ENCODE measurements at regions not wholly inside any gene's neighbourhood (a gene's known extent, or its start where the extent isn't known, plus 50 kb on each side); places are given as distances from the start of the nearest gene placed in this dataset.
"Not testable (repeated sequence)": the region's sequence is repeated elsewhere in the genome, so short reads cannot be mapped to it uniquely, and the experiment has no call there.

DNA sequence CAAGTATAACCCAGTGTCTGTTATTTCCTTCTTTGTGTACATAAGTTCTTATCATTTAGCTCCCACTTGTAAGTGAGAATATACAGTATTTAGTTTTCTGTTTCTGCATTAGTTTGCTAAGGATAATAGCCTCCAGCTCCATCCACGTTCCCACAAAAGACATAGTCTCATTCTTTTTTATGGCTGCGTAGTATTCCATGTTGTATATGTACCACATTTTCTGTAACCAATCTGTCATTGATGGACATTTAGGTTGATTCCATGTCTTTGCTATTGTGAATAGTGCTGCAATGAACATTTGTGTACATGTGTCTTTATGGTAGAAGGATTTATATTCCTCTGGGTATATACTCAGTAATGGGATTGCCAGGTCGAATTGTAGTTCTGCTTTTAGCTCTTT, 95.6 kb downstream of the NXNL2 start:
- CTCF ChIA-PET (ENCODE audit: partially characterized antibody) = interaction anchor here (0.6 kb wide), 1 partner anchor 1342 kb away, joined by 3 read pairs; no protein-coding TSS in a partner anchor
- not testable (repeated sequence) for H3K4me2 ChIP-seq (ENCODE audit: insufficient read depth in 1 of 2, low read depth in 2 of 2, low read length in 2 of 2); H3K56ac ChIP-seq (replicated peaks; ENCODE audit: insufficient read length, low read depth, low read length); H3K79me2 ChIP-seq (ENCODE audit: control insufficient read depth in 1 of 2, insufficient read depth in 2 of 2, low read length in 2 of 2); FAIRE-seq; H3K4ac ChIP-seq (replicated peaks; ENCODE audit: insufficient read length, low read depth, low read length); H2BK5ac ChIP-seq (ENCODE audit: low read depth, low read length); H2BK15ac ChIP-seq (ENCODE audit: low read length); H3K23ac ChIP-seq (ENCODE audit: insufficient read length); H3K14ac ChIP-seq (ENCODE audit: insufficient read length); H4K8ac ChIP-seq (ENCODE audit: extremely low read depth, insufficient read depth, low read length); H3K4me3 ChIP-seq (ENCODE audit: extremely low read depth in 1 of 4, insufficient read depth in 2 of 4, low read depth in 3 of 4, low read length in 4 of 4); H3K27ac ChIP-seq (ENCODE audit: low read depth, low read length); H2AK5ac ChIP-seq (ENCODE audit: low read depth, low read length); H3K23me2 ChIP-seq (ENCODE audit: low read depth, low read length); H4K5ac ChIP-seq (ENCODE audit: insufficient read length, low read depth, low read length); H3K9me3 ChIP-seq (ENCODE audit: insufficient read depth in 2 of 2, low read depth in 1 of 2, low read length in 1 of 2); H3K9ac ChIP-seq (replicated peaks in 1 of 4; ENCODE audit: extremely low read depth in 1 of 4, low read depth in 3 of 4, low read length in 3 of 4); H3K18ac ChIP-seq (ENCODE audit: extremely low read depth, low read length); H3K79me1 ChIP-seq (ENCODE audit: low read depth, low read length); H3K27me3 ChIP-seq (replicated peaks in 1 of 4; ENCODE audit: control insufficient read depth in 3 of 4, extremely low read depth in 1 of 4, insufficient read depth in 3 of 4, low read length in 3 of 4); H2BK120ac ChIP-seq (replicated peaks; ENCODE audit: low read depth, low read length); H4K20me1 ChIP-seq (replicated peaks in 1 of 2; ENCODE audit: control insufficient read depth in 1 of 2, insufficient read depth in 2 of 2, low read length in 2 of 2); H2BK20ac ChIP-seq (ENCODE audit: low read length); H3K36me3 ChIP-seq (ENCODE audit: control insufficient read depth in 2 of 4, insufficient read depth in 4 of 4, low read length in 3 of 4); DNase-seq (ENCODE audit: low read depth in 1 of 2, low spot score in 2 of 2); H3K4me1 ChIP-seq (replicated peaks in 1 of 4; ENCODE audit: control insufficient read depth in 3 of 4, insufficient read depth in 4 of 4, low read length in 3 of 4); H2BK12ac ChIP-seq (ENCODE audit: low read depth, low read length); H4K91ac ChIP-seq (replicated peaks; ENCODE audit: insufficient read length, low read length); H2AFZ ChIP-seq (ENCODE audit: low read length)
- 0 out of 2 replicates have a peak, but pooled peaks have one; percentile 13 for TF ChIP-seq KDM1A (IDR thresholded peaks at IDR 0.05; ENCODE audit: borderline replicate concordance, low read length)
- POLR2A ChIA-PET (ENCODE audit: partially characterized antibody) = interaction anchor here (0.6 kb wide), 1 partner anchor 66 kb away, joined by 3 read pairs; no protein-coding TSS in a partner anchor
- 93% methylated on average over 3 of the region's 3 CpGs; no CpG with 5 or more reads in 1 of the 2 experiments for WGBS, 2 experiments (ENCODE audit: extremely low coverage in 1 of 2, insufficient coverage in 1 of 2, insufficient read length in 1 of 2, insufficient replicate concordance in 2 of 2, low coverage in 1 of 2, low lambda C conversion rate in 2 of 2, missing lambda C conversion rate in 1 of 2)

All from H1 (cell line).